H1 (cell line): ENCODE measurements at regions not wholly inside any gene's neighbourhood (a gene's known extent, or its start where the extent isn't known, plus 50 kb on each side); places are given as distances from the start of the nearest gene placed in this dataset.
"Not testable (repeated sequence)": the region's sequence is repeated elsewhere in the genome, so short reads cannot be mapped to it uniquely, and the experiment has no call there.

Experiments used
- CTCF ChIA-PET: fragments of 300-600 bp; sonication (Branson Sonifier 250); formaldehyde crosslinking; loops from one replicate; lab custom pipeline; 2021; ENCODE audit not compliant: partially characterized antibody; lab: Charles Lee
- POLR2A ChIA-PET: fragments of 300-600 bp; sonication (Branson Sonifier 250); formaldehyde crosslinking; loops from one replicate; lab custom pipeline; 2021; ENCODE audit warnings: inconsistent platforms; ENCODE audit not compliant: partially characterized antibody; lab: Charles Lee
- DNase-seq, 2 experiments: peaks; one replicate each; pipeline versions ENCODE4 v3.0.0 to v3.0.0-alpha.2; 2010 to 2022; ENCODE audit warnings: low spot score in 2 of 2, low read depth in 1 of 2, mixed read lengths in 1 of 2
- FAIRE-seq: peaks from 2 replicates; lab custom pipeline; 2011; peaks lifted over from hg19 to GRCh38; lab: Jason Lieb, UNC
- H2AFZ ChIP-seq: 2 replicates; pipeline ENCODE4 v1.8.1; 2012; ENCODE audit warnings: low read length, inconsistent platforms
- H2AK5ac ChIP-seq: 2 replicates; pipeline ENCODE4 v1.6.1; 2013; ENCODE audit warnings: low read depth, low read length
- H2BK120ac ChIP-seq: replicated peaks from 2 replicates; pipeline ENCODE3; 2013; ENCODE audit warnings: low read depth, low read length, inconsistent platforms
- H2BK12ac ChIP-seq: 2 replicates; pipeline ENCODE4 v1.6.1; 2013; ENCODE audit warnings: low read depth, low read length
- H2BK15ac ChIP-seq: 2 replicates; pipeline ENCODE4 v1.6.1; 2013; ENCODE audit warnings: low read length
- H2BK20ac ChIP-seq: 2 replicates; pipeline ENCODE4 v1.6.1; 2013; ENCODE audit warnings: low read length
- H2BK5ac ChIP-seq: 2 replicates; pipeline ENCODE4 v1.6.1; 2013; ENCODE audit warnings: low read depth, low read length
- H3K14ac ChIP-seq: 2 replicates; pipeline ENCODE4 v1.6.1; 2013; ENCODE audit warnings: inconsistent platforms; ENCODE audit not compliant: insufficient read length
- H3K18ac ChIP-seq: 2 replicates; pipeline ENCODE4 v1.6.1; 2013; ENCODE audit warnings: low read length; ENCODE audit errors: extremely low read depth
- H3K23ac ChIP-seq: 2 replicates; pipeline ENCODE4 v1.6.1; 2013; ENCODE audit warnings: inconsistent platforms; ENCODE audit not compliant: insufficient read length
- H3K23me2 ChIP-seq: 2 replicates; pipeline ENCODE4 v1.6.1; 2013; ENCODE audit warnings: low read depth, low read length
- H3K27ac ChIP-seq: 2 replicates; pipeline ENCODE4 v1.6.1; 2011; ENCODE audit warnings: low read depth, low read length, inconsistent platforms
- H3K27me3 ChIP-seq, 4 experiments: replicated peaks in 1 of 4; 1 replicate in 1 of 4; 2 replicates in 3 of 4; pipeline versions ENCODE4 v1.6.1 to v1.8.1; 2011 to 2013; ENCODE audit warnings: low read length in 3 of 4, mild to moderate bottlenecking in 3 of 4, inconsistent platforms in 2 of 4, mixed read lengths in 2 of 4, moderate library complexity in 1 of 4; ENCODE audit not compliant: control insufficient read depth in 3 of 4, insufficient read depth in 3 of 4; ENCODE audit errors: extremely low read depth in 1 of 4
- H3K36me3 ChIP-seq, 4 experiments: 2 replicates each; pipeline versions ENCODE4 v1.6.1 to v1.8.1; 2011 to 2013; ENCODE audit warnings: mild to moderate bottlenecking in 4 of 4, low read length in 3 of 4, moderate library complexity in 2 of 4, control low read depth in 1 of 4, inconsistent platforms in 1 of 4; ENCODE audit not compliant: insufficient read depth in 4 of 4, control insufficient read depth in 2 of 4
- H3K4ac ChIP-seq: replicated peaks from 2 replicates; pipeline ENCODE3; 2013; ENCODE audit warnings: low read length, low read depth, mixed read lengths, inconsistent platforms; ENCODE audit not compliant: insufficient read length
- H3K4me1 ChIP-seq, 4 experiments: replicated peaks in 1 of 4; 1 replicate in 1 of 4; 2 replicates in 3 of 4; pipeline versions ENCODE4 v1.6.1 to v1.8.1; 2011 to 2013; ENCODE audit warnings: low read length in 3 of 4, inconsistent platforms in 2 of 4, mixed read lengths in 1 of 4; ENCODE audit not compliant: insufficient read depth in 4 of 4, control insufficient read depth in 3 of 4
- H3K4me2 ChIP-seq, 2 experiments: 2 replicates each; pipeline versions ENCODE4 v1.6.1 to v1.8.1; 2011 to 2013; ENCODE audit warnings: low read depth in 2 of 2, low read length in 2 of 2, control low read depth in 1 of 2, inconsistent platforms in 1 of 2, mild to moderate bottlenecking in 1 of 2; ENCODE audit not compliant: insufficient read depth in 1 of 2
- H3K4me3 ChIP-seq, 4 experiments: fragments of 200-600, 300-600 bp in 1 of 4; sonication (generic), shearing (Covaris generic), sonication (Bioruptor Twin) in 1 of 4; 2 replicates each; pipeline versions ENCODE4 v1.5.1 to v1.8.1; 2011 to 2016; ENCODE audit warnings: low read length in 4 of 4, low read depth in 3 of 4, control low read depth in 2 of 4, inconsistent platforms in 2 of 4, mild to moderate bottlenecking in 2 of 4, mixed read lengths in 1 of 4, moderate library complexity in 1 of 4; ENCODE audit not compliant: insufficient read depth in 2 of 4; ENCODE audit errors: extremely low read depth in 1 of 4
- H3K56ac ChIP-seq: replicated peaks from 2 replicates; pipeline ENCODE3; 2013; ENCODE audit warnings: low read depth, mild to moderate bottlenecking, mixed read lengths, low read length, inconsistent platforms; ENCODE audit not compliant: insufficient read length
- H3K79me1 ChIP-seq: 2 replicates; pipeline ENCODE4 v1.6.1; 2013; ENCODE audit warnings: low read depth, low read length, control low read depth
- H3K79me2 ChIP-seq, 2 experiments: 2 replicates each; pipeline versions ENCODE4 v1.6.1 to v1.8.1; 2012 to 2013; ENCODE audit warnings: low read length in 2 of 2, mild to moderate bottlenecking in 2 of 2, inconsistent platforms in 1 of 2; ENCODE audit not compliant: insufficient read depth in 2 of 2, control insufficient read depth in 1 of 2
- H3K9ac ChIP-seq, 4 experiments: replicated peaks in 1 of 4; 1 replicate in 1 of 4; 2 replicates in 3 of 4; pipeline versions ENCODE4 v1.6.1 to v1.8.1; 2011 to 2013; ENCODE audit warnings: low read depth in 3 of 4, low read length in 3 of 4, control low read depth in 2 of 4, mild to moderate bottlenecking in 2 of 4, moderate library complexity in 2 of 4, inconsistent platforms in 1 of 4; ENCODE audit errors: extremely low read depth in 1 of 4
- H3K9me3 ChIP-seq, 2 experiments: 2 replicates each; pipeline versions ENCODE4 v1.6.1 to v1.8.1; 2012 to 2013; ENCODE audit warnings: mild to moderate bottlenecking in 2 of 2, moderate library complexity in 2 of 2, control low read depth in 1 of 2, inconsistent platforms in 1 of 2, low read depth in 1 of 2, low read length in 1 of 2, mixed read lengths in 1 of 2; ENCODE audit not compliant: insufficient read depth in 2 of 2
- H4K20me1 ChIP-seq, 2 experiments: replicated peaks in 1 of 2; 2 replicates each; pipeline versions ENCODE3 to v1.8.1; 2011 to 2013; ENCODE audit warnings: inconsistent platforms in 2 of 2, low read length in 2 of 2, mild to moderate bottlenecking in 1 of 2; ENCODE audit not compliant: insufficient read depth in 2 of 2, control insufficient read depth in 1 of 2
- H4K5ac ChIP-seq: 2 replicates; pipeline ENCODE4 v1.6.1; 2013; ENCODE audit warnings: low read length, low read depth, mixed read lengths, inconsistent platforms; ENCODE audit not compliant: insufficient read length
- H4K8ac ChIP-seq: 2 replicates; pipeline ENCODE4 v1.8.0; 2013; ENCODE audit warnings: mild to moderate bottlenecking, moderate library complexity, low read length, inconsistent platforms; ENCODE audit not compliant: insufficient read depth; ENCODE audit errors: extremely low read depth
- H4K91ac ChIP-seq: replicated peaks from 2 replicates; pipeline ENCODE3; 2013; ENCODE audit warnings: low read length, mixed read lengths, inconsistent platforms; ENCODE audit not compliant: insufficient read length
- WGBS, 2 experiments: shearing (Covaris generic) in 1 of 2; methylation state at CpG; one replicate each; pipeline versions ENCODE4 v1.1.6 to v1.1.7; 2013 to 2015; ENCODE audit warnings: low lambda C conversion rate in 2 of 2, mixed read lengths in 2 of 2, inconsistent platforms in 1 of 2, low coverage in 1 of 2, missing lambda C conversion rate in 1 of 2; ENCODE audit not compliant: insufficient replicate concordance in 2 of 2, insufficient coverage in 1 of 2, insufficient read length in 1 of 2; ENCODE audit errors: extremely low coverage in 1 of 2, missing lambda C conversion rate in 1 of 2; 5-methylcytosine and 5-hydroxymethylcytosine counted together

DNA sequence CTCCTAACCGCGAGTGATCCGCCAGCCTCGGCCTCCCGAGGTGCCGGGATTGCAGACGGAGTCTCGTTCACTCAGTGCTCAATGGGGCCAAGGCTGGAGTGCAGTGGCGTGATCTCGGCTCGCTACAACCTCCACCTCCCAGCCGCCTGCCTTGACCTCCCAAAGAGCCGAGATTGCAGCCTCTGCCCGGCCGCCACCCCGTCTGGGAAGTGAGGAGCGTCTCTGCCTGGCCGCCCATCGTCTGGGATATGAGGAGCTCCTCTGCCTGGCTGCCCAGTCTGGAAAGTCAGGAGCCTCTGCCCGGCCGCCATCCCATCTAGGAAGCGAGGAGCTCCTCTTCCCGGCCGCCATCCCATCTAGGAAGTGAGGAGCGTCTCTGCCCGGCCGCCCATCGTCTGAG is 58.8 kb upstream of the ANKRD30BL start:
- H4K91ac ChIP-seq, H2AK5ac ChIP-seq, H3K14ac ChIP-seq, H4K8ac ChIP-seq, DNase-seq, H3K9me3 ChIP-seq, H2BK15ac ChIP-seq, H4K5ac ChIP-seq, H3K4me2 ChIP-seq, H2AFZ ChIP-seq, H3K23me2 ChIP-seq, POLR2A ChIA-PET, H3K79me1 ChIP-seq, H3K56ac ChIP-seq, H3K79me2 ChIP-seq, H2BK5ac ChIP-seq, H3K9ac ChIP-seq, H3K27me3 ChIP-seq, H2BK12ac ChIP-seq, H3K23ac ChIP-seq, H3K4ac ChIP-seq, H3K27ac ChIP-seq, H2BK20ac ChIP-seq, H3K18ac ChIP-seq, H3K4me3 ChIP-seq, FAIRE-seq, CTCF ChIA-PET, H2BK120ac ChIP-seq, H3K36me3 ChIP-seq, H3K4me1 ChIP-seq, H4K20me1 ChIP-seq: not testable (repeated sequence)
- 90% methylated on average over 2 of the region's 28 CpGs; no CpG with 5 or more reads in 1 of the 2 experiments for WGBS, 2 experiments

DNA sequence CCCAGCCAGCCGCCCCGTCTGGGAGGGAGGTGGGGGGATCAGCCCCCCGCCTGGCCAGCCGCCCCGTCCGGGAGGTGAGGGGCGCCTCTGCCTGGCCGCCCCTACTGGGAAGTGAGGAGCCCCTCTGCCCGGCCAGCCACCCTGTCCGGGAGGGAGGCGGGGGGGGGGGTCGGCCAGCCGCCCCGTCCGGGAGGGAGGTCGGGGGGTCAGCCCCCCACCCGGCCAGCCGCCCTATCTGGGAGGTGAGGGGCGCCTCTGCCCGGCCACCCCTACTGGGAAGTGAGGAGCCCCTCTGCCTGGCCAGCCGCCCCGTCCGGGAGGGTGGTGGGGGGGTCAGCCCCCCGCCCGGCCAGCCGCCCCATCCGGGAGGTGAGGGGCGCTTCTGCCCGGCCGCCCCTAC is 60.1 kb upstream of the ANKRD30BL start:
- H3K14ac ChIP-seq, H2BK20ac ChIP-seq, H4K5ac ChIP-seq, H3K79me2 ChIP-seq, POLR2A ChIA-PET, FAIRE-seq, H3K18ac ChIP-seq, CTCF ChIA-PET, H3K23me2 ChIP-seq, H2BK5ac ChIP-seq, H3K79me1 ChIP-seq, H3K27ac ChIP-seq, H2AFZ ChIP-seq, H4K20me1 ChIP-seq, H3K4ac ChIP-seq, H3K36me3 ChIP-seq, H2BK120ac ChIP-seq, H2BK12ac ChIP-seq, H2AK5ac ChIP-seq, H4K91ac ChIP-seq, H3K56ac ChIP-seq, H2BK15ac ChIP-seq, H3K27me3 ChIP-seq, H3K9me3 ChIP-seq, DNase-seq, H3K9ac ChIP-seq, H3K23ac ChIP-seq, H3K4me2 ChIP-seq, H3K4me3 ChIP-seq, H4K8ac ChIP-seq, H3K4me1 ChIP-seq: not testable (repeated sequence)
- no CpG with 5 or more reads among the region's 30 CpGs for WGBS, 2 experiments
